ENCODE measurements at regions not wholly inside any gene's neighbourhood (a gene's known extent, or its start where the extent isn't known, plus 50 kb on each side); places are given as distances from the start of the nearest gene placed in this dataset.

DNA sequence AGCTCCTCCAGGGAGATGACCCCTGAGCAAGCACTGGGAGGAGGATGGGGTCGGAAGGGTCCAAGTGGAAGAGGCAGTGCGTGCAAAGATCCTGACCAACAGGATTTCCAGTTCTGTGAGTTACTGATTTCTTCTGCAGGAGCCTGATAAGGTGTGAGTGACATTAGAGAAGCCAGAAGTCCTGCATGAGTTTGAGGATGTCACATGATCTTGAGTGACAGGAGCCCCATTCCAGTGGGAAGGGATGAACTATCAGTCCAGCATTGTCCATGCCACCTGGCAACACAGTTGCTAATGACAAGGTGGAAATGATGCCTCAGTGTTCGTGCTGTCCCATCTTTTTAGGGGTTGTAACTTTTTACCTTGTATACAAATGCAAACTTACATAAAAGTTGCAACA, 285.1 kb upstream of the HDAC4 start:
- TF ChIP-seq, protein P1, sequence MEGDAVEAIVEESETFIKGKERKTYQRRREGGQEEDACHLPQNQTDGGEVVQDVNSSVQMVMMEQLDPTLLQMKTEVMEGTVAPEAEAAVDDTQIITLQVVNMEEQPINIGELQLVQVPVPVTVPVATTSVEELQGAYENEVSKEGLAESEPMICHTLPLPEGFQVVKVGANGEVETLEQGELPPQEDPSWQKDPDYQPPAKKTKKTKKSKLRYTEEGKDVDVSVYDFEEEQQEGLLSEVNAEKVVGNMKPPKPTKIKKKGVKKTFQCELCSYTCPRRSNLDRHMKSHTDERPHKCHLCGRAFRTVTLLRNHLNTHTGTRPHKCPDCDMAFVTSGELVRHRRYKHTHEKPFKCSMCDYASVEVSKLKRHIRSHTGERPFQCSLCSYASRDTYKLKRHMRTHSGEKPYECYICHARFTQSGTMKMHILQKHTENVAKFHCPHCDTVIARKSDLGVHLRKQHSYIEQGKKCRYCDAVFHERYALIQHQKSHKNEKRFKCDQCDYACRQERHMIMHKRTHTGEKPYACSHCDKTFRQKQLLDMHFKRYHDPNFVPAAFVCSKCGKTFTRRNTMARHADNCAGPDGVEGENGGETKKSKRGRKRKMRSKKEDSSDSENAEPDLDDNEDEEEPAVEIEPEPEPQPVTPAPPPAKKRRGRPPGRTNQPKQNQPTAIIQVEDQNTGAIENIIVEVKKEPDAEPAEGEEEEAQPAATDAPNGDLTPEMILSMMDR (conservative IDR thresholded peaks at IDR 0.05 in 1 of 2, IDR thresholded peaks at IDR 0.05 in 1 of 2; ENCODE audit: low read depth in 1 of 2, low read length in 2 of 2) = no peak
- no peak for TF ChIP-seq EZH2 (IDR thresholded peaks at IDR 0.05; ENCODE audit: low read length, missing control alignments)
- no peak overlapping the region for H3K4me2 ChIP-seq (ENCODE audit: extremely low read depth, insufficient read depth, low read length)
- no peak overlapping the region for H2AFZ ChIP-seq (ENCODE audit: low read length)
- no peaks in the 10 kb centered on the region for H4K20me1 ChIP-seq (ENCODE audit: control insufficient read depth, extremely low read depth, insufficient read depth, low read length)
- H3K4me3 ChIP-seq (replicated peaks in 1 of 4; ENCODE audit: control extremely low read depth in 1 of 4, insufficient read depth in 1 of 4, low read depth in 3 of 4, low read length in 4 of 4) = no peak overlapping the region
- H3K36me3 ChIP-seq (ENCODE audit: control insufficient read depth, insufficient read depth, low read length) = no peaks in the 10 kb centered on the region
- H3K27ac ChIP-seq (ENCODE audit: insufficient read depth, low read length) = no peak overlapping the region
- no peak overlapping the region for H3K9ac ChIP-seq (ENCODE audit: insufficient read depth, low read length)
- H3K79me2 ChIP-seq (ENCODE audit: control insufficient read depth, insufficient read depth, low read length) = no peaks in the 10 kb centered on the region
- H3K9me3 ChIP-seq (ENCODE audit: control insufficient read depth, insufficient read depth, low read depth, low read length) = no peaks in the 10 kb centered on the region
- no peaks in the 10 kb centered on the region for H3K27me3 ChIP-seq (ENCODE audit: control insufficient read depth, insufficient read depth, low read length)
- no peak for DNase-seq (ENCODE audit: low read depth in 2 of 2)
- no peaks in the 10 kb centered on the region for H3K4me1 ChIP-seq (ENCODE audit: control insufficient read depth, extremely low read depth, insufficient read depth, low read length)

DNA sequence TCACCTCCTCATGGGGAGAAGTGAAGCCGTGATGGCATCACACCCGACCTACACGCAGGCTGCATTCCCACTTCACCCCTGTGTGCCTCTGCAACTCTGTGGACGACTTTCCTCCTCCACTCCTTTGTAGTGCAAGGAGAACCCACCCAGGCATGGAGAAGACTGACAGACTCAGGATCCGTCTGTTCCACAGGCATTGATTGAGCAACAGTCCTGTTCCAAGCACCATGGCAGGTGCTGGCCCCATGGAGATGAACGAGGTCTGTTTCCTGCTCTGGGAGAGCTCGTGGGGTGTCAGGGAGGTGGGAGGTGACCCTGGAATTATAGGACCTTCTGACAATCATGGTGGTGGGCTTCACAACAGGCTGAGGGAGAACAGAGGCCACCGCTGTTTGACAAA, 284.7 kb upstream of the HDAC4 start:
- no peaks in the 10 kb centered on the region for H3K79me2 ChIP-seq (ENCODE audit: control insufficient read depth, insufficient read depth, low read length)
- H2AFZ ChIP-seq (ENCODE audit: low read length) = no peak overlapping the region
- H3K27me3 ChIP-seq (ENCODE audit: control insufficient read depth, insufficient read depth, low read length) = no peaks in the 10 kb centered on the region
- H3K4me2 ChIP-seq (ENCODE audit: extremely low read depth, insufficient read depth, low read length) = no peak overlapping the region
- H4K20me1 ChIP-seq (ENCODE audit: control insufficient read depth, extremely low read depth, insufficient read depth, low read length) = no peaks in the 10 kb centered on the region
- H3K4me3 ChIP-seq (replicated peaks in 1 of 4; ENCODE audit: control extremely low read depth in 1 of 4, insufficient read depth in 1 of 4, low read depth in 3 of 4, low read length in 4 of 4) = no peak overlapping the region
- TF ChIP-seq, protein P1 (conservative IDR thresholded peaks at IDR 0.05 in 1 of 2, IDR thresholded peaks at IDR 0.05 in 1 of 2; ENCODE audit: low read depth in 1 of 2, low read length in 2 of 2) = no peak
- TF ChIP-seq EZH2 (IDR thresholded peaks at IDR 0.05; ENCODE audit: low read length, missing control alignments) = no peak
- no peak overlapping the region for H3K9ac ChIP-seq (ENCODE audit: insufficient read depth, low read length)
- H3K27ac ChIP-seq (ENCODE audit: insufficient read depth, low read length) = no peak overlapping the region
- no peaks in the 10 kb centered on the region for H3K36me3 ChIP-seq (ENCODE audit: control insufficient read depth, insufficient read depth, low read length)
- H3K4me1 ChIP-seq (ENCODE audit: control insufficient read depth, extremely low read depth, insufficient read depth, low read length) = no peaks in the 10 kb centered on the region
- no peak for DNase-seq (ENCODE audit: low read depth in 2 of 2)
- no peaks in the 10 kb centered on the region for H3K9me3 ChIP-seq (ENCODE audit: control insufficient read depth, insufficient read depth, low read depth, low read length)

DNA sequence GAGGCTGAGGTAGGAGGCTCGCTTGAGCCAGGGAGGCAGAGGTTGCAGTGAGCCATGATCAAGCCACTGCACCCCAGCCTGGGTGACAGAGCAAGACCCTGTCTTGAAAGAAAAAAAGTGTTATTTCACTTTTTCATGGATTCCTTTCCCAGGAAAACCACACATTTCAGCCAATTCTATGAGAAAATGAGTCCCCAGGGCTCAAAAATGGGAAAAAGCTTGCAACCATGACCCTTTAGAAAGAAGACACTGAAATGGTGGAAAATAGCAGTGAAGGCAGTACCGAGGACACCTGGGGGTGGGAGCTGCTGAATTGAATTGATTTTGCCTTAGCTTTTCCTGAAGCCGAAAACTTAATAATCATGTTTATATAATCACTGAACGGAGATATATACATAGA, 284.2 kb upstream of the HDAC4 start:
- Histone ChIP-seq H3K79me2 (ENCODE audit: control insufficient read depth, insufficient read depth, low read length) (no peaks in the 10 kb centered on the region), H3K9ac (ENCODE audit: insufficient read depth, low read length) (no peak overlapping the region), H2AFZ (ENCODE audit: low read length) (no peak overlapping the region), H3K36me3 (ENCODE audit: control insufficient read depth, insufficient read depth, low read length) (no peaks in the 10 kb centered on the region), H4K20me1 (ENCODE audit: control insufficient read depth, extremely low read depth, insufficient read depth, low read length) (no peaks in the 10 kb centered on the region), H3K4me2 (ENCODE audit: extremely low read depth, insufficient read depth, low read length) (no peak overlapping the region), H3K27ac (ENCODE audit: insufficient read depth, low read length) (no peak overlapping the region), H3K4me1 (ENCODE audit: control insufficient read depth, extremely low read depth, insufficient read depth, low read length) (no peaks in the 10 kb centered on the region), H3K9me3 (ENCODE audit: control insufficient read depth, insufficient read depth, low read depth, low read length) (no peaks in the 10 kb centered on the region), H3K4me3 (replicated peaks in 1 of 4; ENCODE audit: control extremely low read depth in 1 of 4, insufficient read depth in 1 of 4, low read depth in 3 of 4, low read length in 4 of 4) (no peak overlapping the region), H3K27me3 (ENCODE audit: control insufficient read depth, insufficient read depth, low read length) (no peaks in the 10 kb centered on the region)
- no peak for DNase-seq (ENCODE audit: low read depth in 2 of 2)
- TF ChIP-seq, protein P1 (conservative IDR thresholded peaks at IDR 0.05 in 1 of 2, IDR thresholded peaks at IDR 0.05 in 1 of 2; ENCODE audit: low read depth in 1 of 2, low read length in 2 of 2) = no peak
- TF ChIP-seq EZH2 (IDR thresholded peaks at IDR 0.05; ENCODE audit: low read length, missing control alignments) = no peak
